ENCODE measurements at regions not wholly inside any gene's neighbourhood (a gene's known extent, or its start where the extent isn't known, plus 50 kb on each side); places are given as distances from the start of the nearest gene placed in this dataset.

GRCh38 chr3:18544146-18544545, 119.0 kb upstream of the SATB1 start (continued):
- no peak for TF ChIP-seq PRDM2 (tag by site-specific recombination; IDR thresholded peaks at IDR 0.05; ENCODE audit: borderline replicate concordance)

GRCh38 chr3:18538463-18539230, 113.5 kb upstream of the SATB1 start:
- TF ChIP-seq CTCF (tag by site-specific recombination; IDR thresholded peaks at IDR 0.05) (no peak), ZBTB10 (tag by site-specific recombination; IDR thresholded peaks at IDR 0.05) (no peak), ZNF362 (tag by site-specific recombination; IDR thresholded peaks at IDR 0.05) (no peak)
- CTCF ChIA-PET: no interaction called here
- POLR2A ChIA-PET: no interaction called here
- no peak overlapping the region for H3K27ac ChIP-seq (ENCODE audit: extremely low read depth, low read depth, low read length)
- no peak overlapping the region for H3K4me3 ChIP-seq (ENCODE audit: low read depth, low read length)
- no peaks in the 10 kb centered on the region for H3K36me3 ChIP-seq (ENCODE audit: control insufficient read depth in 2 of 2, insufficient read depth in 1 of 2, low read length in 2 of 2)
- H3K4me1 ChIP-seq (ENCODE audit: control insufficient read depth, insufficient read depth, low read length): no peaks in the 10 kb centered on the region
- H3K9me3 ChIP-seq (ENCODE audit: control insufficient read depth, insufficient read depth, low read depth, low read length): no peaks in the 10 kb centered on the region

GRCh38 chr3:18533039-18533438, 107.9 kb upstream of the SATB1 start:
- H3K4me3 ChIP-seq (ENCODE audit: low read depth, low read length): no peak overlapping the region
- no peaks in the 10 kb centered on the region for H3K36me3 ChIP-seq (ENCODE audit: control insufficient read depth in 2 of 2, insufficient read depth in 1 of 2, low read length in 2 of 2)
- ChIA-PET POLR2A (no interaction called here), CTCF (interaction anchor here (0.7 kb wide), 1 partner anchor 12 kb away, joined by 3 read pairs; no protein-coding TSS in a partner anchor)
- no peak overlapping the region for H3K27ac ChIP-seq (ENCODE audit: extremely low read depth, low read depth, low read length)
- no peaks in the 10 kb centered on the region for H3K9me3 ChIP-seq (ENCODE audit: control insufficient read depth, insufficient read depth, low read depth, low read length)
- H3K4me1 ChIP-seq (ENCODE audit: control insufficient read depth, insufficient read depth, low read length): no peaks in the 10 kb centered on the region
- TF ChIP-seq ZBTB21 (tag by site-specific recombination; IDR thresholded peaks at IDR 0.05) (no peak), ZNF624 (tag by site-specific recombination; IDR thresholded peaks at IDR 0.05) (no peak), ZNF157 (tag by site-specific recombination; IDR thresholded peaks at IDR 0.05) (no peak), ZNF138 (tag by site-specific recombination; IDR thresholded peaks at IDR 0.05; ENCODE audit: borderline replicate concordance) (no peak), ZNF610 (tag by site-specific recombination; IDR thresholded peaks at IDR 0.05; ENCODE audit: borderline replicate concordance) (no peak), ZBTB8A (tag by site-specific recombination; IDR thresholded peaks at IDR 0.05) (no peak), ZNF785 (tag by site-specific recombination; IDR thresholded peaks at IDR 0.05) (no peak), ZNF2 (tag by site-specific recombination; IDR thresholded peaks at IDR 0.05) (no peak), ZNF623 (tag by site-specific recombination; IDR thresholded peaks at IDR 0.05) (no peak), ZBTB49 (tag by site-specific recombination; IDR thresholded peaks at IDR 0.05; ENCODE audit: low read depth) (no peak), ZNF10 (tag by site-specific recombination; IDR thresholded peaks at IDR 0.05) (no peak), ZNF768 (tag by site-specific recombination; IDR thresholded peaks at IDR 0.05) (no peak), ZNF639 (tag by site-specific recombination; IDR thresholded peaks at IDR 0.05) (no peak)

All from HEK293 (cell line).